ENCODE measurements at regions not wholly inside any gene's neighbourhood (a gene's known extent, or its start where the extent isn't known, plus 50 kb on each side); places are given as distances from the start of the nearest gene placed in this dataset.

GRCh38 chr2:53582556-53582955 lies 185.0 kb upstream of the CHAC2 start:
- no peak overlapping the region for H3K27ac ChIP-seq
- CTCF ChIA-PET, result no interaction called here
- DNase-seq (ENCODE audit: low spot score), result no peak
- POLR2A ChIA-PET (ENCODE audit: low non-redundant PET), result no interaction called here
- no peak for TF ChIP-seq CTCF (conservative IDR thresholded peaks at IDR 0.05; ENCODE audit: low read depth)

- CTCF ChIA-PET, result interaction anchor here (1.0 kb wide), 1 partner anchor 26 kb away, joined by 3 read pairs; no protein-coding TSS in a partner anchor
- no peak for TF ChIP-seq CTCF (conservative IDR thresholded peaks at IDR 0.05; ENCODE audit: low read depth)
- POLR2A ChIA-PET (ENCODE audit: low non-redundant PET), result no interaction called here
- DNase-seq (ENCODE audit: low spot score), result no peak
- no peak overlapping the region for H3K27ac ChIP-seq
These were observed 191.4 kb upstream of the CHAC2 start for GRCh38 chr2:53576166-53576565.

GRCh38 chr2:53575721-53576124 lies 191.9 kb upstream of the CHAC2 start:
- CTCF ChIA-PET, result interaction anchor here (1.0 kb wide), 1 partner anchor 27 kb away, joined by 3 read pairs; no protein-coding TSS in a partner anchor
- POLR2A ChIA-PET (ENCODE audit: low non-redundant PET), result no interaction called here
- no peak for DNase-seq (ENCODE audit: low spot score)
- TF ChIP-seq CTCF (conservative IDR thresholded peaks at IDR 0.05; ENCODE audit: low read depth), result no peak
- H3K27ac ChIP-seq, result no peak overlapping the region

- no peak for DNase-seq (ENCODE audit: low spot score)
- no peak overlapping the region for H3K27ac ChIP-seq
- POLR2A ChIA-PET (ENCODE audit: low non-redundant PET), result no interaction called here
- no peak for TF ChIP-seq CTCF (conservative IDR thresholded peaks at IDR 0.05; ENCODE audit: low read depth)
- CTCF ChIA-PET, result no interaction called here
These were observed 194.9 kb upstream of the CHAC2 start for GRCh38 chr2:53572696-53573095.

- no peak overlapping the region for H3K27ac ChIP-seq
- POLR2A ChIA-PET (ENCODE audit: low non-redundant PET), result no interaction called here
These were observed 197.5 kb upstream of the CHAC2 start for GRCh38 chr2:53569957-53570727.

GRCh38 chr2:53568469-53568868 lies 199.1 kb upstream of the CHAC2 start:
- POLR2A ChIA-PET (ENCODE audit: low non-redundant PET), result no interaction called here
- no peak for TF ChIP-seq CTCF (conservative IDR thresholded peaks at IDR 0.05; ENCODE audit: low read depth)
- CTCF ChIA-PET, result no interaction called here

More at GRCh38 chr2:53569957-53570727, 197.5 kb upstream of the CHAC2 start:
- no peak for TF ChIP-seq CTCF (conservative IDR thresholded peaks at IDR 0.05; ENCODE audit: low read depth)
- no peak for DNase-seq (ENCODE audit: low spot score)
- CTCF ChIA-PET, result no interaction called here

More at GRCh38 chr2:53568469-53568868, 199.1 kb upstream of the CHAC2 start:
- no peak overlapping the region for H3K27ac ChIP-seq
- DNase-seq (ENCODE audit: low spot score), result no peak
